Activated CD4-positive, alpha-beta T cell treated with anti-CD3 and anti-CD28 coated beads for 1 hour (primary cell): ENCODE measurements at regions not wholly inside any gene's neighbourhood (a gene's known extent, or its start where the extent isn't known, plus 50 kb on each side); places are given as distances from the start of the nearest gene placed in this dataset.
"Not testable (repeated sequence)": the region's sequence is repeated elsewhere in the genome, so short reads cannot be mapped to it uniquely, and the experiment has no call there.

Experiments used
- DNase-seq: peaks from one replicate; pipeline ENCODE4 v3.0.0-alpha.2; 2020

DNA sequence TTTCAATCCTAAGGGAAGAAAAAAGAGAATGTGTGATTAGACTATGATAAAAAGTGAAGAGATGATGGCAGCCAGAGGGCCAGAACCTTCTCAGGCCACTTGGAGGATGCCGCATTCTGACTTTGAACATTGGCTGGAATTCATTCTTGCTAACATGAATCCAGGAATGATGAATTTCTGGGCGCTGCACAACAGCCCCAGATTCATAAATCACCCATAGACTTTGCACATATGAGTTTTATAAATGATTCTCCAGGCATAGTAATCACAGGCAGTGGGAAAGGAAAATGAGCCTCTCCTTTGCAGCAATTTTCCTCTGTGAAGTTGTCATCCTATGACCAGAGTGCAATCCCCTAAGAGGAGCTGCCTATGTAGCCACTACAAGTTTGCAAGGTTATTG lies 555.4 kb downstream of the KCTD12 start:
- no peak for DNase-seq

GRCh38 chr13:76329866-76330580 lies 556.2 kb downstream of the KCTD12 start:
- DNase-seq = no peak

GRCh38 chr13:76329004-76329403 lies 557.2 kb downstream of the KCTD12 start:
- DNase-seq = no peak

DNA sequence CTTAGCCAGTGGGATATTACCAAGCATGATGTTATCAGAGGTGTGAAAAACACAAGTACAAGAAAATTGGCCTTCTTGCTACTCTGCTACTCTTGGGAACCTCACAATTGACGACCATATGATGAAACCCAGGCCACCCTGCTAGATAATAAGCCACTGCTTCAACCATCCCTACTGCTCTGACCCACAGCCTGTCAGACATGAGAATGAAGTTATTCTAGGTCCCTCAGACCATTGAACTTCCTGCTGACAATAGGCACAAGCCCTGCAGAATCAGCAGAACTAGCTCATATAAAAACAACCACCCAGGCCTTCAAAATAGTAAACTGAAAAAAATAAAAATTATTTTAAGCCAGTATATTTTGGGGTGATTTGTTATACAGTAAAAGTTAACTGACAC lies 559.9 kb downstream of the KCTD12 start:
- no peak for DNase-seq

DNA sequence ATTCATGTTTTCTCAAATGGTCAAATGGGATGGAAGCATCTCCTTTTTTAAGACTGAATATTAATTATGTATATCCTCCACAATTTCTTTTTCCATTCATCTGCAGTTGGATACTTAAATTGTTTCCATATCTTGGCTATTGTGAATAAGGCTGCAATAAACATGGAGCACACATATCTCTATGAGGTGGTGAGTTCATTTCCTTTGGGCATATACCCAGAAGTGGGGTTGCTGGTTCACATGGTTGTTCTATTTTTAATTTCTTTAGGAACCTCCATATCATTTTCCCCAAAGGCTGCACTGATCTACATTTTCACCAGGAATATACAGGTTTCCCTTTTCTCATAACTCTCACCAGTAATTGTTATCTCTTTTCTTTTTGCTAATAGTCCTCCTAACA lies 566.3 kb downstream of the KCTD12 start:
- DNase-seq = no peak

DNA sequence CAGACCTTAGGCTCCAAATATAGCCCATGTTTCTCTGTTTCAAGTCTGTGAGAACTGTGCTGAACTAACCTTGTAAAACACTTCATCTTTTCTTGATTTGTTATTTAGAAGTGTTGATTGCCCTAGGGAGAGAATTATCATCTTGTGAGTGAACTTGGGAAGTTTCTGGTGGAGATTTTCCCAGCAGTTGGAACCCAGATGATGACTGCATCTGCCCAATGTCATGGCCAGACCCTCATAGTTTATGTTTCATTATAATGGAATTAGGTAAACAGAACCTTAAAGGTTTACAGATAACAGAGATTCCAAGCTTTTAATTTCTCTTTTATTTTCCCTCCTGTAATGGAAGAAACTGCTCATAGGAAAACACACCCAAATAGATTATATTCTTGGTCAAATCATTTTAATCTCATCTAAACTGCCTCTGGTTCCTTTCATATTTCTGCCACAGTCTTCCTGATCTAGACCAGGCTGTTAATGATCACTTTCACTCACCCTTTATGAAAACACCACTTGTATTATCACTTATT lies 569.1 kb downstream of the KCTD12 start:
- no peak for DNase-seq

DNA sequence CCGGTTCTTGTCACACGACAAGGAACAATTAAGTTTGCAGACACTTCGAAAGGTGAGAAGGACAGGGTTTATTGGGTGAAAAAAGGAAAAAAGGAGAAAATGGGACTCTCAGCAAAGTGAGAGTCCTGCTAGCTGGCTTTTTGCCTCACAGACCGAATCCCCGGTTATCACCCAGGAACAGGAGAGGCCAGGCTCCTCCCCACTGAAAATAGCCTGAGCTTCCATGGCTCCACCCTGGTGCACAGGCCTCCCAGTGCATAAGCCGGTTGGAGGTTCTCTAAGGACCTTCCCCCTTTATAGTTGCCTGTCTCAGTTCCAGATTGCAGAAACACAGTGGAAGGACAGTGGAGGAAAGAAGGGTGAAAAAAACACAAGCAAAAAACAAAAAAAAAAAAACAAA lies 571.7 kb downstream of the KCTD12 start:
- DNase-seq = no peak

DNA sequence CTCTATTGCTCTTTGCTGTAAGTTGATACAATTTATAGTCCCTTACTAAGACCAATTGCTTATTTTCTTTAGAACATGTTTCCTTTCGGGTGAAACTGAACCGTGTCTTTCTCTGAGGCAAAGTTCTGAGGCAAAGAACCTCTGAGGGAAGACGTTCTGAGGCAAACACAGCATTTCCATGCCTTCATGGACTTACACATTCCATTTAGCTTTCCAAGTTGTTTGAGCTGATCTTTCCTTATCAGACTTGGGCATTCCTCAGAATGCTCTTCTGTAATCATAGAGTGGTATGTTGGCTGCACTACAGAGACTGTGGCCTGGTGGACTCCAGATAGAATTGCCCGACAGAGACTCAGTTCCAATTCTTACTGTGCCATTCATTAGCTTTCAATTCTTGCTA lies 579.1 kb downstream of the KCTD12 start:
- no peak for DNase-seq

DNA sequence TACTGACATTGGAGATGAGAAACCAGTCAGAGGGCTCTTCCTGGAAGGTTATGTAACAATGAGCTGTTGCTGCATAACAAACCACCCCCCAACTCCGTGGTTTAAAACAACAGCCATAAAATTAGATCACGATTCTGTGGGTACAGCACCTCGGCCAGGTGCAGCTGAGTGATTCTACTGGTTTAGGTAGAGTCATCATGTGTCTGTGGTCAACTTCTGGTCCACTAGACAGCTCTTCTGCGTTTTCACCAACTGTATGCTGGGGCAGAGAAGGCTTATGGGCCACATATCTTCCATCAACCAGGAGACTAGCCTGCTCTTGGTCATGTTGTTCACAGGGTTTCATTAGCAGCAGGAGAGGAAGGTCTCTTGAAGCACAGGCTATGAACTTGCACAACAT lies 585.5 kb downstream of the KCTD12 start:
- no peak for DNase-seq

DNA sequence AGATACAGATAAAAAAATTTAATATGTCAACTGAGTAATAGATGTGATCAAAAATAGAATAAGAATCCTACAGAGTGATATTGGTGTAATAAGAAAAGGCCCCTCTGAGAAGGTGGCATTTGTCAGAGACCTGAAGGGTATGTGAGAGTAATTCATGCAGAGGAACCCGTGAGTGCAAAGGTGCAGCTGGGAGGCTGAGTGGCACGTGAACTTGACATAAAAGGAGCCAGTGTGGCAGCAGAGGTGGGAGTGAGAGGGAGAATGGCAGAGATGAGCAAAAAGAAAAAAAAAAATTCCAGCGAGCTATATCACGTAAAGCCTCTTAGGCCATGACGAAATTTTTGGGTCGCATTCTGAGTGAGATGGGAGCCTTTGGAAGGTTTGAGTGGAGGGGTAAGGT lies 588.9 kb downstream of the KCTD12 start:
- DNase-seq = no peak

GRCh38 chr13:76296751-76297150 lies 589.5 kb downstream of the KCTD12 start:
- DNase-seq = no peak

- not testable (repeated sequence) for DNase-seq
Measured at GRCh38 chr13:76295020-76295419, 591.2 kb downstream of the KCTD12 start.

- no peak for DNase-seq
Measured at GRCh38 chr13:76293751-76294150, 592.5 kb downstream of the KCTD12 start.

- no peak for DNase-seq
Measured at GRCh38 chr13:76293346-76293745, 592.9 kb downstream of the KCTD12 start.

- no peak for DNase-seq
Measured at GRCh38 chr13:76292726-76293125, 593.5 kb downstream of the KCTD12 start.

- DNase-seq = no peak
Measured at GRCh38 chr13:76292031-76292430, 594.2 kb downstream of the KCTD12 start.

DNA sequence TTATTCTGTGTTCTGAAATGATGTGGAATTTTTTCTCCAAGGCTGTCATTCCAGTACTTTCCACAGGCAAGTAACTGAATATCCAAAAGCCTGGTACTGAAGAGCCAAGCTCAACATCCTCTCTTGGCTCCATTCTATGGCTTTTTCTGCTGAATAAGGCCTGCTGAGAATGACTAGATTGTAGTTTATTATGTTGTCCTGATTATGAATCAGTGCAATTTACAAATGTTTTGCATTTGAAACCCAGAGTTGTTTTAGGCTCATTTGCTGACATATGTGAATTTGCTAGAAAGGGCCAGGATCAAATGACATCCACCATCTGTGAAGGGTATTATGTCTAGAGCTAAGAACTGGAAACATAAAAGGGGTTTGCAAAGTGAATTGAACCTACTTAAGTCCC lies 596.6 kb downstream of the KCTD12 start:
- no peak for DNase-seq

- DNase-seq = no peak
Measured at GRCh38 chr13:76286178-76286577, 600.0 kb downstream of the KCTD12 start.

GRCh38 chr13:76285463-76285862 lies 600.7 kb downstream of the KCTD12 start:
- DNase-seq = no peak

DNA sequence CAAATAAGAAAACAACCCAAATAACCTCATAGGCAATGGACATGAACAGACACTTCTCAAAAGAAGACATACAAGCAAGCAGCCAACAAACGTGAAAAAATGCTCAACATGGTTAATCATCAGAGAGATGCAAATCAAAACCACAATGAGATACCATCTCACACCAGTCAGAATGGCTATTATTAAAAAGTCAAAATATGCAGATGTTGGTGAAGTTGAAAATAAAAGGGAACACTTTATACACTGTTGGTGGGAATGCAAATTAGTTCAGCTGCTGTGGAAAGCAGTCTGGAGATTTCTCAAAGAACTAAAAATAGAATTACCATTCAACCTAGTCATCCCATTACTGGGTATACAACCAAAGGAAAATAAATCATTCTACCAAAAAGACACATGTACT lies 606.4 kb downstream of the KCTD12 start:
- DNase-seq = not testable (repeated sequence)

DNA sequence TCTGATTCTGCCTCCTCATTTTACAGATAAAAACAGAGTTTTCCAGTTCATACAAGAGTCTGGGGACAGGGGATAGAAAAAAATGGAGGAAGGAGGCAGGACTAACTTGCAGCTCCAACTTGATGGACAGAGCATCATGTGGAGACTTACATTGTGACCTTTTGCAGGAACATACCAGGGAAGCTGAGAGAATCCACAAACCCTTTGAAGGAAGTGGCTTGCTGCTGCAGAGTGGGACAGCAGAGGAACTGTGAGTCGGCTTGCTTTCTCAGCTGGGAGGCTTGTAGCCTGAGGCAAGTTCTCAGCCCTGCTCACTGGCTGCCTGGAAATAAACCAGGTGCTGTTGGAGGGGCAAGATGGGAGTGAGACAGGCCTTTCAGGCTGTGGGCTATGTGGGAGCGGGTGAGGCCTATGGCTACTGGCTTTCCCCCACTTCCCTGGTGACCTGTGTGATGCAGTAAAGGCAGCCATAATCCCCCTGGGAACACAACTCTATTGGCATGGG lies 614.4 kb downstream of the KCTD12 start:
- no peak for DNase-seq

DNA sequence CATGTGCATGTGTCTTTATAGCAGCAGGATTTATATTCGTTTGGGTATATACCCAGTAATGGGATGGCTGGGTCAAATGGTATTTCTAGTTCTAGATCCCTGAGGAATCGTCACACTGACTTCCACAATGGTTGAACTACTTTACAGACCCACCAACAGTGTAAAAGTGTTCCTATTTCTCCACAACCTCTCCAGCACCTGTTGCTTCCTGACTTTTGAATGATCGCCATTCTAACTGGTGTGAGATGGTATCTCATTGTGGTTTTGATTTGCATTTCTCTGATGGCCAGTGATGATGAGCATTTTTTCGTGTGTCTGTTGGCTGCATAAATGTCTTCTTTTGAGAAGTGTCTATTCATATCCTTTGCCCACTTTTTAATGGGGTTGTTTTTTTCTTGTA lies 617.9 kb downstream of the KCTD12 start:
- not testable (repeated sequence) for DNase-seq

DNA sequence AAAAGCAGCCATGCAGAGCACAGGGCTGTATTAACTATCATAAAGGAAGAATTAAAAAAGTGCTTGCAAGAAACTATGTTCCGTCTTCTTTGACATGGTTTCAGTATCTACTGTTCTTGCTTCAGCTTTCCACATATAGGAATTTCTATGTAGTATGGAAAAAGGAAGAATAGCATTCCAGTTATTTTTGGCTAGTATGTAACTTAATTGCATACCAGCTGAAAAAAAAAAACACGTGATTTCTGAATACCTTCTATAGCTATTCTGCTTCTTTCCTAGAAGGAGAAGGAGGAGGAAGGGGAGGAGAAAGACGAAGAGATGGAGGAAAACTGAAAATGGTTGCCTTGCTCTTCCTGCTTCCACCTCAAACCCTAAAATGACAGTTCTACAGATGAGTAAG lies 619.0 kb downstream of the KCTD12 start:
- DNase-seq = no peak

DNA sequence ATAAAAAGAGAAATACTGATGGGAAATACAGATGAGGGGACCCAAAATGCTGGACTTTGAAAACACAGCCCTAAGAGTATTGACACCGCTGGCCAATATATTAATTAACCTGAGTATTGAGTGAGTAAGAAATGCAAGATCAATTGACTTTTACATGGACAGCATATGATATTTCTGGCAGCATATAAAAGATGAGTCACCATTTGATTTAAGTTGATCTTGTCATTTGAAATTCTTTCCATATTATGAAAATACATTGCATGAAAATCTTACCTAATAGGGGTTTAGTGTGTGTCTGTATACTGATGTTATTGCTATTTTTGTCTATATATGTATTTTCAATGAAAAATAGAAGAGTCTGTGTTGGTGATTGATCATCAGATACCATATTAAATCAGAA lies 619.6 kb downstream of the KCTD12 start:
- no peak for DNase-seq

GRCh38 chr13:76250211-76250610 lies 614.1 kb downstream of the LMO7 start:
- no peak for DNase-seq
